H9 (cell line): ENCODE measurements at regions not wholly inside any gene's neighbourhood (a gene's known extent, or its start where the extent isn't known, plus 50 kb on each side); places are given as distances from the start of the nearest gene placed in this dataset.

Experiments used
- DNase-seq: peaks from one replicate; pipeline ENCODE4 v3.0.0-alpha.2; 2017
- H2AFZ ChIP-seq: one replicate; pipeline ENCODE4 v1.6.1; 2013; ENCODE audit warnings: mild to moderate bottlenecking, low read length, control low read depth, moderate library complexity
- H2AK5ac ChIP-seq: 2 replicates; pipeline ENCODE4 v1.6.1; 2013; ENCODE audit warnings: low read length, control low read depth, mixed read lengths; ENCODE audit not compliant: insufficient read length
- H2BK120ac ChIP-seq: one replicate; pipeline ENCODE4 v1.6.1; 2013; ENCODE audit warnings: low read depth, mild to moderate bottlenecking, low read length, control low read depth, inconsistent platforms; ENCODE audit not compliant: poor library complexity, severe bottlenecking
- H2BK12ac ChIP-seq: 2 replicates; pipeline ENCODE4 v1.6.1; 2013; ENCODE audit warnings: low read length, control low read depth, mixed read lengths, low read depth; ENCODE audit not compliant: insufficient read length
- H2BK15ac ChIP-seq: 2 replicates; pipeline ENCODE4 v1.6.1; 2013; ENCODE audit warnings: low read depth, low read length, control low read depth
- H2BK20ac ChIP-seq: one replicate; pipeline ENCODE4 v1.6.1; 2013; ENCODE audit warnings: low read depth, mild to moderate bottlenecking, low read length, control low read depth, inconsistent platforms; ENCODE audit not compliant: poor library complexity, severe bottlenecking
- H2BK5ac ChIP-seq: 2 replicates; pipeline ENCODE4 v1.6.1; 2013; ENCODE audit warnings: low read length, control low read depth, mixed read lengths; ENCODE audit not compliant: insufficient read length
- H3K14ac ChIP-seq: 2 replicates; pipeline ENCODE4 v1.6.1; 2013; ENCODE audit warnings: low read length, control low read depth; ENCODE audit not compliant: insufficient read depth
- H3K18ac ChIP-seq: 2 replicates; pipeline ENCODE4 v1.6.1; 2013; ENCODE audit warnings: low read depth, mild to moderate bottlenecking, mixed read lengths, low read length, control low read depth; ENCODE audit not compliant: insufficient read length
- H3K23ac ChIP-seq: 2 replicates; pipeline ENCODE4 v1.6.1; 2013; ENCODE audit warnings: low read length, control low read depth, mixed read lengths, low read depth; ENCODE audit not compliant: insufficient read length
- H3K23me2 ChIP-seq: 2 replicates; pipeline ENCODE4 v1.6.1; 2013; ENCODE audit warnings: low read depth, mild to moderate bottlenecking, mixed read lengths, low read length, control low read depth; ENCODE audit not compliant: insufficient read length, poor library complexity, severe bottlenecking
- H3K27ac ChIP-seq: 2 replicates; pipeline ENCODE4 v1.5.1; 2013; ENCODE audit warnings: low read length, control low read depth, mixed read lengths, low read depth; ENCODE audit not compliant: insufficient read length
- H3K27me3 ChIP-seq: 2 replicates; pipeline ENCODE4 v1.6.1; 2013; ENCODE audit warnings: low read length, control low read depth, inconsistent platforms; ENCODE audit not compliant: insufficient read depth
- H3K4ac ChIP-seq: 2 replicates; pipeline ENCODE4 v1.6.1; 2013; ENCODE audit warnings: low read depth, mild to moderate bottlenecking, control low read depth, inconsistent platforms, low read length, moderate library complexity
- H3K4me1 ChIP-seq: 2 replicates; pipeline ENCODE4 v1.6.1; 2013; ENCODE audit warnings: low read length, control low read depth, inconsistent platforms; ENCODE audit not compliant: insufficient read depth
- H3K4me2 ChIP-seq: 2 replicates; pipeline ENCODE4 v1.6.1; 2013; ENCODE audit warnings: low read length, control low read depth, mixed read lengths; ENCODE audit not compliant: insufficient read length, insufficient read depth
- H3K56ac ChIP-seq: 2 replicates; pipeline ENCODE4 v1.6.1; 2013; ENCODE audit warnings: low read depth, mild to moderate bottlenecking, mixed read lengths, low read length, control low read depth; ENCODE audit not compliant: insufficient read length
- H3K79me1 ChIP-seq: 2 replicates; pipeline ENCODE4 v1.6.1; 2013; ENCODE audit warnings: low read depth, mild to moderate bottlenecking, moderate library complexity, low read length, control low read depth, inconsistent platforms; ENCODE audit not compliant: insufficient read depth, poor library complexity, severe bottlenecking
- H3K79me2 ChIP-seq: 2 replicates; pipeline ENCODE4 v1.6.1; 2013; ENCODE audit warnings: low read length, control low read depth, inconsistent platforms; ENCODE audit not compliant: insufficient read depth
- H3K9ac ChIP-seq: 2 replicates; pipeline ENCODE4 v1.6.1; 2013; ENCODE audit warnings: low read length, control low read depth, mixed read lengths; ENCODE audit not compliant: insufficient read length; ENCODE audit errors: extremely low read depth
- H3K9me3 ChIP-seq: one replicate; pipeline ENCODE4 v1.6.1; 2013; ENCODE audit warnings: low read depth, low read length, inconsistent platforms; ENCODE audit not compliant: control insufficient read depth
- H3T11ph ChIP-seq: one replicate; pipeline ENCODE4 v1.6.1; 2013; ENCODE audit warnings: mild to moderate bottlenecking, low read length, control low read depth, inconsistent platforms
- H4K20me1 ChIP-seq: one replicate; pipeline ENCODE4 v1.6.1; 2013; ENCODE audit not compliant: control insufficient read depth, insufficient read length, insufficient read depth
- H4K5ac ChIP-seq: 2 replicates; pipeline ENCODE4 v1.6.1; 2013; ENCODE audit warnings: low read depth, mild to moderate bottlenecking, mixed read lengths, low read length, control low read depth; ENCODE audit not compliant: insufficient read length
- H4K8ac ChIP-seq: replicated peaks from 2 replicates; pipeline ENCODE4 v1.6.1; 2013; ENCODE audit warnings: low read length, control low read depth, mixed read lengths, low read depth; ENCODE audit not compliant: insufficient read length
- H4K91ac ChIP-seq: 2 replicates; pipeline ENCODE4 v1.6.1; 2013; ENCODE audit warnings: low read depth, mild to moderate bottlenecking, moderate library complexity, mixed read lengths, low read length, control low read depth; ENCODE audit not compliant: insufficient read length
- H3K27ac Mint-ChIP-seq, 3 experiments: 2 replicates in 2 of 3; 3 replicates in 1 of 3; pipeline ENCODE4 v1.8.0; 2020 to 2021; ENCODE audit warnings: mixed read lengths in 3 of 3, mild to moderate bottlenecking in 1 of 3, moderate library complexity in 1 of 3
- H3K27me3 Mint-ChIP-seq: 2 replicates; pipeline ENCODE4 v1.8.0; 2021; ENCODE audit warnings: low read depth, mild to moderate bottlenecking, moderate library complexity, mixed read lengths
- H3K36me3 Mint-ChIP-seq, 3 experiments: 2 replicates in 2 of 3; 3 replicates in 1 of 3; pipeline ENCODE4 v1.8.0; 2020 to 2021; ENCODE audit warnings: low read depth in 3 of 3, mixed read lengths in 3 of 3; ENCODE audit not compliant: insufficient read depth in 1 of 3
- H3K4me1 Mint-ChIP-seq, 2 experiments: 2 replicates each; pipeline ENCODE4 v1.8.0; 2020; ENCODE audit warnings: mixed read lengths in 2 of 2
- H3K4me3 Mint-ChIP-seq, 2 experiments: 2 replicates in 1 of 2; 3 replicates in 1 of 2; pipeline ENCODE4 v1.8.0; 2020 to 2021; ENCODE audit warnings: mild to moderate bottlenecking in 2 of 2, mixed read lengths in 2 of 2, moderate library complexity in 1 of 2
- H3K9me3 Mint-ChIP-seq, 2 experiments: 2 replicates in 1 of 2; 3 replicates in 1 of 2; pipeline ENCODE4 v1.8.0; 2020; ENCODE audit warnings: mild to moderate bottlenecking in 2 of 2, mixed read lengths in 2 of 2, moderate library complexity in 1 of 2
- CTCF ChIP-seq: fragments of 200-600 bp; sonication (generic); conservative IDR thresholded peaks from 3 replicates; pipeline ENCODE4 v1.8.0; 2021; ENCODE audit warnings: antibody characterized with exemption, mild to moderate bottlenecking
- WGBS: extraction: QIAGEN DNeasy Blood & Tissue Kit; methylation state at CpG from one replicate; pipeline ENCODE4 v1.1.7; 2013; ENCODE audit warnings: missing lambda C conversion rate, low lambda C conversion rate, mixed read lengths; ENCODE audit not compliant: insufficient read length; ENCODE audit errors: extremely low coverage; 5-methylcytosine and 5-hydroxymethylcytosine counted together

- Histone ChIP-seq H4K5ac (no peak overlapping the region), H4K8ac (no peak overlapping the region), H3K23ac (no peak overlapping the region), H4K20me1 (no peaks in the 10 kb centered on the region), H3K14ac (no peak overlapping the region), H2AK5ac (no peak overlapping the region), H3K23me2 (no peaks in the 10 kb centered on the region), H3K4me1 (no peaks in the 10 kb centered on the region), H3T11ph (no peak overlapping the region), H3K4ac (no peak overlapping the region), H3K79me2 (no peaks in the 10 kb centered on the region), H3K27ac (no peak overlapping the region), H2BK20ac (no peak overlapping the region), H2BK120ac (no peak overlapping the region), H3K18ac (no peak overlapping the region), H2BK5ac (no peak overlapping the region), H3K27me3 (no peaks in the 10 kb centered on the region), H2AFZ (no peak overlapping the region), H2BK15ac (no peak overlapping the region), H2BK12ac (no peak overlapping the region), H3K9ac (no peak overlapping the region), H3K56ac (no peak overlapping the region), H4K91ac (no peak overlapping the region), H3K9me3 (no peaks in the 10 kb centered on the region), H3K4me2 (no peak overlapping the region), H3K79me1 (no peaks in the 10 kb centered on the region)
- no peak overlapping the region for H3K4me3 Mint-ChIP-seq
- H3K9me3 Mint-ChIP-seq: no peaks in the 10 kb centered on the region
- H3K36me3 Mint-ChIP-seq: no peaks in the 10 kb centered on the region
- no CpG with 5 or more reads among the region's 3 CpGs for WGBS
- TF ChIP-seq CTCF: no peak
- no peaks in the 10 kb centered on the region for H3K4me1 Mint-ChIP-seq
- no peak for DNase-seq
- H3K27ac Mint-ChIP-seq: no peak overlapping the region
- no peaks in the 10 kb centered on the region for H3K27me3 Mint-ChIP-seq
These were observed 291.6 kb upstream of the ANO3 start for GRCh38 chr11:26040339-26040738.
